H9 (cell line): ENCODE measurements at regions not wholly inside any gene's neighbourhood (a gene's known extent, or its start where the extent isn't known, plus 50 kb on each side); places are given as distances from the start of the nearest gene placed in this dataset.

Experiments
- DNase-seq: peaks from one replicate; pipeline ENCODE4 v3.0.0-alpha.2; 2017
- H2AFZ ChIP-seq: one replicate; pipeline ENCODE4 v1.6.1; 2013; ENCODE audit warnings: mild to moderate bottlenecking, low read length, control low read depth, moderate library complexity
- H2AK5ac ChIP-seq: 2 replicates; pipeline ENCODE4 v1.6.1; 2013; ENCODE audit warnings: low read length, control low read depth, mixed read lengths; ENCODE audit not compliant: insufficient read length
- H2BK120ac ChIP-seq: one replicate; pipeline ENCODE4 v1.6.1; 2013; ENCODE audit warnings: low read depth, mild to moderate bottlenecking, low read length, control low read depth, inconsistent platforms; ENCODE audit not compliant: poor library complexity, severe bottlenecking
- H2BK12ac ChIP-seq: 2 replicates; pipeline ENCODE4 v1.6.1; 2013; ENCODE audit warnings: low read length, control low read depth, mixed read lengths, low read depth; ENCODE audit not compliant: insufficient read length
- H2BK15ac ChIP-seq: 2 replicates; pipeline ENCODE4 v1.6.1; 2013; ENCODE audit warnings: low read depth, low read length, control low read depth
- H2BK20ac ChIP-seq: one replicate; pipeline ENCODE4 v1.6.1; 2013; ENCODE audit warnings: low read depth, mild to moderate bottlenecking, low read length, control low read depth, inconsistent platforms; ENCODE audit not compliant: poor library complexity, severe bottlenecking
- H2BK5ac ChIP-seq: 2 replicates; pipeline ENCODE4 v1.6.1; 2013; ENCODE audit warnings: low read length, control low read depth, mixed read lengths; ENCODE audit not compliant: insufficient read length
- H3K14ac ChIP-seq: 2 replicates; pipeline ENCODE4 v1.6.1; 2013; ENCODE audit warnings: low read length, control low read depth; ENCODE audit not compliant: insufficient read depth
- H3K18ac ChIP-seq: 2 replicates; pipeline ENCODE4 v1.6.1; 2013; ENCODE audit warnings: low read depth, mild to moderate bottlenecking, mixed read lengths, low read length, control low read depth; ENCODE audit not compliant: insufficient read length
- H3K23ac ChIP-seq: 2 replicates; pipeline ENCODE4 v1.6.1; 2013; ENCODE audit warnings: low read length, control low read depth, mixed read lengths, low read depth; ENCODE audit not compliant: insufficient read length
- H3K23me2 ChIP-seq: 2 replicates; pipeline ENCODE4 v1.6.1; 2013; ENCODE audit warnings: low read depth, mild to moderate bottlenecking, mixed read lengths, low read length, control low read depth; ENCODE audit not compliant: insufficient read length, poor library complexity, severe bottlenecking
- H3K27ac ChIP-seq: 2 replicates; pipeline ENCODE4 v1.5.1; 2013; ENCODE audit warnings: low read length, control low read depth, mixed read lengths, low read depth; ENCODE audit not compliant: insufficient read length
- H3K27me3 ChIP-seq: 2 replicates; pipeline ENCODE4 v1.6.1; 2013; ENCODE audit warnings: low read length, control low read depth, inconsistent platforms; ENCODE audit not compliant: insufficient read depth
- H3K4ac ChIP-seq: 2 replicates; pipeline ENCODE4 v1.6.1; 2013; ENCODE audit warnings: low read depth, mild to moderate bottlenecking, control low read depth, inconsistent platforms, low read length, moderate library complexity
- H3K4me1 ChIP-seq: 2 replicates; pipeline ENCODE4 v1.6.1; 2013; ENCODE audit warnings: low read length, control low read depth, inconsistent platforms; ENCODE audit not compliant: insufficient read depth
- H3K4me2 ChIP-seq: 2 replicates; pipeline ENCODE4 v1.6.1; 2013; ENCODE audit warnings: low read length, control low read depth, mixed read lengths; ENCODE audit not compliant: insufficient read length, insufficient read depth
- H3K56ac ChIP-seq: 2 replicates; pipeline ENCODE4 v1.6.1; 2013; ENCODE audit warnings: low read depth, mild to moderate bottlenecking, mixed read lengths, low read length, control low read depth; ENCODE audit not compliant: insufficient read length
- H3K79me1 ChIP-seq: 2 replicates; pipeline ENCODE4 v1.6.1; 2013; ENCODE audit warnings: low read depth, mild to moderate bottlenecking, moderate library complexity, low read length, control low read depth, inconsistent platforms; ENCODE audit not compliant: insufficient read depth, poor library complexity, severe bottlenecking
- H3K79me2 ChIP-seq: 2 replicates; pipeline ENCODE4 v1.6.1; 2013; ENCODE audit warnings: low read length, control low read depth, inconsistent platforms; ENCODE audit not compliant: insufficient read depth
- H3K9ac ChIP-seq: 2 replicates; pipeline ENCODE4 v1.6.1; 2013; ENCODE audit warnings: low read length, control low read depth, mixed read lengths; ENCODE audit not compliant: insufficient read length; ENCODE audit errors: extremely low read depth
- H3K9me3 ChIP-seq: one replicate; pipeline ENCODE4 v1.6.1; 2013; ENCODE audit warnings: low read depth, low read length, inconsistent platforms; ENCODE audit not compliant: control insufficient read depth
- H3T11ph ChIP-seq: one replicate; pipeline ENCODE4 v1.6.1; 2013; ENCODE audit warnings: mild to moderate bottlenecking, low read length, control low read depth, inconsistent platforms
- H4K20me1 ChIP-seq: one replicate; pipeline ENCODE4 v1.6.1; 2013; ENCODE audit not compliant: control insufficient read depth, insufficient read length, insufficient read depth
- H4K5ac ChIP-seq: 2 replicates; pipeline ENCODE4 v1.6.1; 2013; ENCODE audit warnings: low read depth, mild to moderate bottlenecking, mixed read lengths, low read length, control low read depth; ENCODE audit not compliant: insufficient read length
- H4K8ac ChIP-seq: replicated peaks from 2 replicates; pipeline ENCODE4 v1.6.1; 2013; ENCODE audit warnings: low read length, control low read depth, mixed read lengths, low read depth; ENCODE audit not compliant: insufficient read length
- H4K91ac ChIP-seq: 2 replicates; pipeline ENCODE4 v1.6.1; 2013; ENCODE audit warnings: low read depth, mild to moderate bottlenecking, moderate library complexity, mixed read lengths, low read length, control low read depth; ENCODE audit not compliant: insufficient read length
- H3K27ac Mint-ChIP-seq, 3 experiments: 2 replicates in 2 of 3; 3 replicates in 1 of 3; pipeline ENCODE4 v1.8.0; 2020 to 2021; ENCODE audit warnings: mixed read lengths in 3 of 3, mild to moderate bottlenecking in 1 of 3, moderate library complexity in 1 of 3
- H3K27me3 Mint-ChIP-seq: 2 replicates; pipeline ENCODE4 v1.8.0; 2021; ENCODE audit warnings: low read depth, mild to moderate bottlenecking, moderate library complexity, mixed read lengths
- H3K36me3 Mint-ChIP-seq, 3 experiments: 2 replicates in 2 of 3; 3 replicates in 1 of 3; pipeline ENCODE4 v1.8.0; 2020 to 2021; ENCODE audit warnings: low read depth in 3 of 3, mixed read lengths in 3 of 3; ENCODE audit not compliant: insufficient read depth in 1 of 3
- H3K4me1 Mint-ChIP-seq, 2 experiments: 2 replicates each; pipeline ENCODE4 v1.8.0; 2020; ENCODE audit warnings: mixed read lengths in 2 of 2
- H3K4me3 Mint-ChIP-seq, 2 experiments: 2 replicates in 1 of 2; 3 replicates in 1 of 2; pipeline ENCODE4 v1.8.0; 2020 to 2021; ENCODE audit warnings: mild to moderate bottlenecking in 2 of 2, mixed read lengths in 2 of 2, moderate library complexity in 1 of 2
- H3K9me3 Mint-ChIP-seq, 2 experiments: 2 replicates in 1 of 2; 3 replicates in 1 of 2; pipeline ENCODE4 v1.8.0; 2020; ENCODE audit warnings: mild to moderate bottlenecking in 2 of 2, mixed read lengths in 2 of 2, moderate library complexity in 1 of 2
- CTCF ChIP-seq: fragments of 200-600 bp; sonication (generic); conservative IDR thresholded peaks from 3 replicates; pipeline ENCODE4 v1.8.0; 2021; ENCODE audit warnings: antibody characterized with exemption, mild to moderate bottlenecking
- WGBS: extraction: QIAGEN DNeasy Blood & Tissue Kit; methylation state at CpG from one replicate; pipeline ENCODE4 v1.1.7; 2013; ENCODE audit warnings: missing lambda C conversion rate, low lambda C conversion rate, mixed read lengths; ENCODE audit not compliant: insufficient read length; ENCODE audit errors: extremely low coverage; 5-methylcytosine and 5-hydroxymethylcytosine counted together

GRCh38 chr5:116382874-116383266 is 191.8 kb downstream of the SEMA6A start:
- TF ChIP-seq CTCF = no peak
- no peak overlapping the region for H4K5ac ChIP-seq
- no peak overlapping the region for H2BK120ac ChIP-seq
- no peak overlapping the region for H3K18ac ChIP-seq
- no peaks in the 10 kb centered on the region for H3K23me2 ChIP-seq
- H2BK15ac ChIP-seq = no peak overlapping the region
- H4K8ac ChIP-seq = no peak overlapping the region
- no peak overlapping the region for H3T11ph ChIP-seq
- no peak overlapping the region for H3K14ac ChIP-seq
- no peaks in the 10 kb centered on the region for H3K79me1 ChIP-seq
- H2AK5ac ChIP-seq = no peak overlapping the region
- H3K27me3 ChIP-seq = no peaks in the 10 kb centered on the region
- no peak overlapping the region for H2BK12ac ChIP-seq
- DNase-seq = no peak
- H3K4me2 ChIP-seq = no peak overlapping the region
- no peak overlapping the region for H2BK20ac ChIP-seq
- no peak overlapping the region for H3K27ac ChIP-seq
- no peak overlapping the region for H3K23ac ChIP-seq
- no peak overlapping the region for H4K91ac ChIP-seq
- H3K4me1 ChIP-seq = no peaks in the 10 kb centered on the region
- Mint-ChIP-seq H3K36me3 (no peaks in the 10 kb centered on the region; a peak in 1 of 7 replicates), H3K27me3 (no peaks in the 10 kb centered on the region), H3K27ac (peak overlapping the region in 1 of 3 experiments; percentile 52; a peak in 1 of 7 replicates), H3K4me3 (no peak overlapping the region), H3K4me1 (peaks cover 4 to 6% of the 10 kb centered on the region in 2 experiments), H3K9me3 (peaks cover 0 to 6% of the 10 kb centered on the region in 2 experiments; a peak in 1 of 5 replicates)
- no CpG with 5 or more reads among the region's 3 CpGs for WGBS
- no peak overlapping the region for H2AFZ ChIP-seq
- H2BK5ac ChIP-seq = no peak overlapping the region
- no peak overlapping the region for H3K56ac ChIP-seq
- H3K4ac ChIP-seq = no peak overlapping the region
- H3K79me2 ChIP-seq = no peaks in the 10 kb centered on the region
- no peaks in the 10 kb centered on the region for H4K20me1 ChIP-seq
- H3K9ac ChIP-seq = no peak overlapping the region
- no peaks in the 10 kb centered on the region for H3K9me3 ChIP-seq
